Thyroid gland (tissue), 4 donors: ENCODE measurements at regions not wholly inside any gene's neighbourhood (a gene's known extent, or its start where the extent isn't known, plus 50 kb on each side); places are given as distances from the start of the nearest gene placed in this dataset.

ENCODE experiments used
- DNase-seq, 2 donors: peaks; one replicate each; pipeline ENCODE4 v3.0.0-alpha.2; 2019
- H3K27ac ChIP-seq, 3 donors: fragments of 200-600 bp; sonication (generic); 1 replicate in 2 of 3; 2 replicates in 1 of 3; pipeline ENCODE4 v1.5.1; 2016 to 2019; ENCODE audit warnings: mild to moderate bottlenecking in 1 of 3, moderate library complexity in 1 of 3
- H3K27me3 ChIP-seq: fragments of 200-600 bp; sonication (generic); one replicate; pipeline ENCODE4 v1.5.1; 2019
- H3K36me3 ChIP-seq, 2 donors: fragments of 200-600 bp; sonication (generic); one replicate each; pipeline ENCODE4 v1.5.1; 2016 to 2019
- H3K4me1 ChIP-seq, 2 donors: fragments of 200-600 bp; sonication (generic); one replicate each; pipeline ENCODE4 v1.5.1; 2017 to 2019
- H3K4me3 ChIP-seq, 3 donors: fragments of 200-600 bp; sonication (generic); replicated peaks in 1 of 3; 1 replicate in 2 of 3; 2 replicates in 1 of 3; pipeline ENCODE4 v1.5.1; 2016; ENCODE audit warnings: mild to moderate bottlenecking in 1 of 3
- H3K9me3 ChIP-seq: fragments of 200-600 bp; sonication (generic); one replicate; pipeline ENCODE4 v1.5.1; 2017
- POLR2A ChIP-seq, 2 donors: fragments of 450-650 bp; IDR thresholded peaks; one replicate each; pipeline ENCODE4 v1.6.1; 2017; ENCODE audit warnings: antibody characterized with exemption in 2 of 2, mild to moderate bottlenecking in 2 of 2, moderate library complexity in 1 of 2
- WGBS, 2 donors: methylation state at CpG; one replicate each; pipeline ENCODE4 v1.1.5; 2017; 5-methylcytosine and 5-hydroxymethylcytosine counted together
- intact Hi-C: fragments of 100-400 bp; cut with DNase I; formaldehyde crosslinking; loops from one replicate; pipeline ENCODE4 v1.15.1; 2023
- TF ChIP-seq, protein P1 (sequence below), 6 experiments: fragments of 200-600 bp in 3 of 6; fragments of 450-650 bp in 3 of 6; sonication (generic) in 3 of 6; IDR thresholded peaks; one replicate each; pipeline ENCODE4 v1.5.1; 2016 to 2019; ENCODE audit warnings: antibody characterized with exemption in 6 of 6, mild to moderate bottlenecking in 2 of 6, inconsistent platforms in 1 of 6, moderate library complexity in 1 of 6

DNA sequence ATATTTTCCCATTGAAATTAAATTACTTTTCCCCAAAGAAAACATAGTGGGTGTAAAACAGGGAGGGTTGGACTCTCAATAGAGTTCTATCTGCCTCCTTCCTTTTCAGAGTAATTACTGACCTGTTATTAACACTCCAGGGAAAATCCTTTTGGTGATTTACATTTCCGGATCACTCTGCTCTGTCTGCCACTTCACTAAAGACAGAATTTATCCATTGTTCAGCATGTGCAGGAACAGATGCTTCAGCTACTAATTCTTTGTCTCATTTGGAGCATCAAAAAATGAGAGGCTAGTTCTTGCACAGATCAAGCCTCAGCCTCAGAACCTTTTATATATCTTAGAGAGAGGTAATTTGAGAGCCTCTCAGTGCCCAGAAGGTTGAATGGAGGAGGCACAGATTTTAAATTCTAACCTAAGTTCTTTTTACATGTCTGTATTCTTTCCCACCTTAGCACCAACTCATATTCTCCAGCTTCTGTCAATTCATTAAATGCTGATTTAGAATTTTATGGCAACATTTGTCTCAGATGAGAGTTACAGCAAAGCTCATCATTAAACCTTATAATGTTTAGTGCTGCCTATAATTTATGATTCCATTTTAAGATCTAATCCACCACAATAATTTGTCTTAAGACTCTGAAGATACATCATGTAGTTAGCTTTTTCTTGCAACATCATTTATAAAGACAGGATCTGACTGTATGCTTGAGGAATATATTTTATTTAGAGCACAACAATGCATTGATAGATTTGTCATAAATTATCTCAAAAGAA is 1494.4 kb downstream of the STIM2 start:
- DNase-seq = no peak
- TF ChIP-seq, protein P1, sequence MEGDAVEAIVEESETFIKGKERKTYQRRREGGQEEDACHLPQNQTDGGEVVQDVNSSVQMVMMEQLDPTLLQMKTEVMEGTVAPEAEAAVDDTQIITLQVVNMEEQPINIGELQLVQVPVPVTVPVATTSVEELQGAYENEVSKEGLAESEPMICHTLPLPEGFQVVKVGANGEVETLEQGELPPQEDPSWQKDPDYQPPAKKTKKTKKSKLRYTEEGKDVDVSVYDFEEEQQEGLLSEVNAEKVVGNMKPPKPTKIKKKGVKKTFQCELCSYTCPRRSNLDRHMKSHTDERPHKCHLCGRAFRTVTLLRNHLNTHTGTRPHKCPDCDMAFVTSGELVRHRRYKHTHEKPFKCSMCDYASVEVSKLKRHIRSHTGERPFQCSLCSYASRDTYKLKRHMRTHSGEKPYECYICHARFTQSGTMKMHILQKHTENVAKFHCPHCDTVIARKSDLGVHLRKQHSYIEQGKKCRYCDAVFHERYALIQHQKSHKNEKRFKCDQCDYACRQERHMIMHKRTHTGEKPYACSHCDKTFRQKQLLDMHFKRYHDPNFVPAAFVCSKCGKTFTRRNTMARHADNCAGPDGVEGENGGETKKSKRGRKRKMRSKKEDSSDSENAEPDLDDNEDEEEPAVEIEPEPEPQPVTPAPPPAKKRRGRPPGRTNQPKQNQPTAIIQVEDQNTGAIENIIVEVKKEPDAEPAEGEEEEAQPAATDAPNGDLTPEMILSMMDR (IDR thresholded peaks at IDR 0.05) = no peak
- TF ChIP-seq POLR2A (IDR thresholded peaks at IDR 0.05) = no peak
- H3K9me3 ChIP-seq = no peaks in the 10 kb centered on the region
- no peaks in the 10 kb centered on the region for H3K27me3 ChIP-seq
- H3K4me1 ChIP-seq = no peaks in the 10 kb centered on the region
- no peak overlapping the region for H3K4me3 ChIP-seq
- H3K36me3 ChIP-seq = no peaks in the 10 kb centered on the region
- no peak overlapping the region for H3K27ac ChIP-seq
- WGBS, 2 donors = 45% methylated on average over 1 of the region's 1 CpG
- intact Hi-C loops = no loop called here

DNA sequence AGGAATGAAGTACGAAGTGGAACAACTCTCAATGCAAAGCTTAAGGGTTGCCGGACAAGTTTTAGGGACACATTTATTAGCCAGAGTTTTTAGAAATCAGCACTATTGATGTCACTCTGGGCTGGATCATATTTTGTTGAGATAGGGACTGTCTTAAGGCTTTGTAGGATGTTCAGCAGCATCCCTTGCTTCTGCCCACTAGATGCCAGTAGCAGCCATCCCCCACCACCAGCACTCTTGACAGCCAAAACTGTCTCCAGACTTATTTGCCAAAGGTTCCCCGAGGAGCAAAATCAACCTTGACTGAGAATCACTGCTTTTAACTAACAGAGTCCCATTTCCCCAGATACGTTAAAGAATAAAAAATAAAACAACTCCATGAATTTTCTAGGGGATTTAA is 1497.3 kb downstream of the STIM2 start:
- 68 to 74% methylated on average over 4 of the region's 4 CpGs for WGBS, 2 donors
- TF ChIP-seq, protein P1 (IDR thresholded peaks at IDR 0.05) = no peak
- no peak for TF ChIP-seq POLR2A (IDR thresholded peaks at IDR 0.05)
- H3K4me1 ChIP-seq = no peaks in the 10 kb centered on the region

DNA sequence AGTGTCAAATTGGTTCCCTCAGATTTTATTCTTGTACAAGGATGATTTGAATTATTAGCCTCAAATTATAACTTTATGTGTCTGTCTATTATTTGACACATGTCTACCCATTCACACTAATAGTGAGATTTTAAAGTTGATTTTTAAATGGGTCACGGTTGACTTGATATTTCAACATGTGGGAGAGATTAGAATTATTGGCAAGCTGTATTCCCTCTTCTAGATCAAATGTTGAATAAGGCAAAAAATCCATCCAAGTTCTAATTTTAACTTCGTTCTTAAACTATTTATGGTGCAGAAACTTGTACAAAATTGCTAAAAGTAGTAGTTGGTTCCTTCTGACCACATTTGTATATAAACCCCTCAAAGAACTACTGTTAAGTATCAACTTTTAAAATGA is 1498.0 kb downstream of the STIM2 start:
- WGBS, 2 donors = 34 to 50% methylated on average over 2 of the region's 2 CpGs
- no peaks in the 10 kb centered on the region for H3K9me3 ChIP-seq
- TF ChIP-seq POLR2A (IDR thresholded peaks at IDR 0.05) = no peak
- TF ChIP-seq, protein P1 (IDR thresholded peaks at IDR 0.05) = no peak
- intact Hi-C loops = no loop called here
- H3K27me3 ChIP-seq = no peaks in the 10 kb centered on the region
- H3K27ac ChIP-seq = no peak overlapping the region
- no peak for DNase-seq
- H3K36me3 ChIP-seq = no peaks in the 10 kb centered on the region
- no peaks in the 10 kb centered on the region for H3K4me1 ChIP-seq
- no peak overlapping the region for H3K4me3 ChIP-seq

More for the DNA sequence above, 1497.3 kb downstream of the STIM2 start:
- Histone ChIP-seq H3K27me3 (no peaks in the 10 kb centered on the region), H3K27ac (no peak overlapping the region), H3K36me3 (no peaks in the 10 kb centered on the region), H3K4me3 (no peak overlapping the region), H3K9me3 (no peaks in the 10 kb centered on the region)
- no peak for DNase-seq
- intact Hi-C loops = no loop called here

DNA sequence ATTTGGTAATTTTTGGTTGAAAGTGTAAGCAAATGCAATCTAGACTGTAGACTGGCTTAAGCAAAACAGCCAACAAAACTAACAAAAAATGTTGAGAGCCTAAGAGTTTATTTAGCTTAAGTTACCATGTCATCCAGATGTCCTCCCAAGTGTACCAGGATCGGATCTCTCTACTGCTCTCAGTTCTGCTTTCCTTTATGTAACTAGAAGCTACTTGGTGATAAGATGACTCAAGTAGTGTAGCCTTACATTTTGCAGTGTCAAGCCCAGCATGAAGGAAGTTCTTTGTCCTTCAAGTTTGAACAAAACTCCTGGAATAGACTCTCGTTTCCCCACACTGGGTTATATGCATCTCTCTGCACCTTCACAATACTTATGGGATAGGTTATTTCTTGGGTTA is 1500.0 kb downstream of the STIM2 start:
- TF ChIP-seq POLR2A (IDR thresholded peaks at IDR 0.05) = no peak
- TF ChIP-seq, protein P1 (IDR thresholded peaks at IDR 0.05) = no peak
- intact Hi-C loops = no loop called here

DNA sequence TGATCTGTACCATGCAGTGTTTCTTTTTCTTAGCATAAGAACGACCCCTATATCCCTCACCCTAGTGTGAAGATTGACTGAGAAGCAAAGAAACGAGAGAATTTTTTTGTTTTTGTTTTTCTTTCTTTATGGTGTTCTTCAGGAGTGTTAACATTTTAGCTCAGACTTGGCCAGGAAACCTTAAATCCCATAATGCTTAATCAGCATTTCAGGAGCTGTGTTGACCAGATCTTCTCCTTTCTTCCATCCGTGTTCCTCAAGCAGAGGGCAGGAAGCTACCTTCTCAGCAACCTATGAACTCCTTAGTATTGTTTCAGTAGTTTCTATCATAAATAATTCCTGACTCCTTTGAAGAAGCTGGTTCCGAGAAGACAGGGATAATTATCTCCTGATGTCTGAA is 1501.5 kb downstream of the STIM2 start:
- H3K27ac ChIP-seq = no peak overlapping the region
- no peak for TF ChIP-seq POLR2A (IDR thresholded peaks at IDR 0.05)
- TF ChIP-seq, protein P1 (IDR thresholded peaks at IDR 0.05) = no peak
- no peaks in the 10 kb centered on the region for H3K9me3 ChIP-seq
- H3K4me3 ChIP-seq = no peak overlapping the region
- H3K27me3 ChIP-seq = no peaks in the 10 kb centered on the region
- no peaks in the 10 kb centered on the region for H3K4me1 ChIP-seq
- 81 to 82% methylated on average over 4 of the region's 4 CpGs for WGBS, 2 donors
- no peak for DNase-seq
- intact Hi-C loops = no loop called here
- H3K36me3 ChIP-seq = no peaks in the 10 kb centered on the region

More for the DNA sequence above, 1500.0 kb downstream of the STIM2 start:
- no peaks in the 10 kb centered on the region for H3K36me3 ChIP-seq
- no peaks in the 10 kb centered on the region for H3K4me1 ChIP-seq
- H3K27me3 ChIP-seq = no peaks in the 10 kb centered on the region
- H3K9me3 ChIP-seq = no peaks in the 10 kb centered on the region
- DNase-seq = no peak
- H3K27ac ChIP-seq = no peak overlapping the region
- H3K4me3 ChIP-seq = no peak overlapping the region
- WGBS, 2 donors = 48 to 60% methylated on average over 2 of the region's 2 CpGs
